Parathyroid adenoma (tissue), 2 donors: ENCODE measurements at regions not wholly inside any gene's neighbourhood (a gene's known extent, or its start where the extent isn't known, plus 50 kb on each side); places are given as distances from the start of the nearest gene placed in this dataset.

Experiments used
- H2AFZ ChIP-seq: fragments of 300-600 bp; sonication (generic); one replicate; pipeline ENCODE4 v1.7.0; 2017; ENCODE audit warnings: antibody characterized with exemption, mild to moderate bottlenecking
- H3K27ac ChIP-seq: fragments of 300-600 bp; sonication (generic); one replicate; pipeline ENCODE4 v1.7.0; 2017
- H3K27me3 ChIP-seq: fragments of 300-600 bp; sonication (generic); one replicate; pipeline ENCODE4 v1.7.0; 2017; ENCODE audit warnings: low read length; ENCODE audit not compliant: control insufficient read depth, insufficient read depth
- H3K36me3 ChIP-seq: fragments of 300-600 bp; sonication (generic); one replicate; pipeline ENCODE4 v1.7.0; 2017; ENCODE audit warnings: low read length; ENCODE audit not compliant: control insufficient read depth, insufficient read depth
- H3K4me1 ChIP-seq: fragments of 300-600 bp; sonication (generic); one replicate; pipeline ENCODE4 v1.7.0; 2017; ENCODE audit warnings: control low read depth
- H3K4me2 ChIP-seq: fragments of 300-600 bp; sonication (generic); one replicate; pipeline ENCODE4 v1.7.0; 2017; ENCODE audit warnings: low read length
- H3K4me3 ChIP-seq: fragments of 300-600 bp; sonication (generic); one replicate; pipeline ENCODE4 v1.7.0; 2017; ENCODE audit warnings: low read depth, low read length
- H3K79me2 ChIP-seq: fragments of 300-600 bp; sonication (generic); one replicate; pipeline ENCODE4 v1.7.0; 2017; ENCODE audit warnings: control low read depth
- H3K9ac ChIP-seq: fragments of 300-600 bp; sonication (generic); one replicate; pipeline ENCODE4 v1.7.0; 2017; ENCODE audit warnings: mild to moderate bottlenecking
- H3K9me3 ChIP-seq: fragments of 300-600 bp; sonication (generic); one replicate; pipeline ENCODE4 v1.7.0; 2017; ENCODE audit warnings: low read length; ENCODE audit not compliant: control insufficient read depth
- TF ChIP-seq, protein P1 (sequence below): fragments of 300-600 bp; sonication (generic); IDR thresholded peaks from one replicate; pipeline ENCODE4 v1.7.0; 2017; ENCODE audit warnings: antibody characterized with exemption, mild to moderate bottlenecking
- donor health status: primary hyperparathyroidism.

DNA sequence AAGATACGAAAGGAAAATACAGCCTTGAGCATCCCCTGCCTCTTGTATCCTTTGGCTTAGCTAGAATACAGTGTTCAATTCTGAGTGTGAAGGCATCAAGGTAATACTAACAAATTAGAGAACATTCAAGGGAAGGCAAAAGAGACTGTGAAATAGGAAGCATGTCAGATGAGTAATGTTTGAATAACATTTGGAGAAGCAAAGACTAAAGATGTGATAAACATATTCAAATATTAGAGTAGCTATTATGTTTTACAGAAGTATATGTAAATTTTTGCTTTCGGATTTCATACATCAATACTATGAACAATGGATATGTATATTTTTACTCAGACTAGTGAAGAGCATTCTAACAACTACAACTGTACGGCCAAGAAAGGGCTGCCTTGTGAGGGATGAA, 161.7 kb upstream of the FN1 start:
- no peaks in the 10 kb centered on the region for H3K36me3 ChIP-seq
- H2AFZ ChIP-seq, result no peak overlapping the region
- TF ChIP-seq, protein P1, sequence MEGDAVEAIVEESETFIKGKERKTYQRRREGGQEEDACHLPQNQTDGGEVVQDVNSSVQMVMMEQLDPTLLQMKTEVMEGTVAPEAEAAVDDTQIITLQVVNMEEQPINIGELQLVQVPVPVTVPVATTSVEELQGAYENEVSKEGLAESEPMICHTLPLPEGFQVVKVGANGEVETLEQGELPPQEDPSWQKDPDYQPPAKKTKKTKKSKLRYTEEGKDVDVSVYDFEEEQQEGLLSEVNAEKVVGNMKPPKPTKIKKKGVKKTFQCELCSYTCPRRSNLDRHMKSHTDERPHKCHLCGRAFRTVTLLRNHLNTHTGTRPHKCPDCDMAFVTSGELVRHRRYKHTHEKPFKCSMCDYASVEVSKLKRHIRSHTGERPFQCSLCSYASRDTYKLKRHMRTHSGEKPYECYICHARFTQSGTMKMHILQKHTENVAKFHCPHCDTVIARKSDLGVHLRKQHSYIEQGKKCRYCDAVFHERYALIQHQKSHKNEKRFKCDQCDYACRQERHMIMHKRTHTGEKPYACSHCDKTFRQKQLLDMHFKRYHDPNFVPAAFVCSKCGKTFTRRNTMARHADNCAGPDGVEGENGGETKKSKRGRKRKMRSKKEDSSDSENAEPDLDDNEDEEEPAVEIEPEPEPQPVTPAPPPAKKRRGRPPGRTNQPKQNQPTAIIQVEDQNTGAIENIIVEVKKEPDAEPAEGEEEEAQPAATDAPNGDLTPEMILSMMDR, result no peak
- no peak overlapping the region for H3K4me2 ChIP-seq
- H3K27me3 ChIP-seq, result no peaks in the 10 kb centered on the region
- no peaks in the 10 kb centered on the region for H3K79me2 ChIP-seq
- H3K4me3 ChIP-seq, result no peak overlapping the region
- H3K27ac ChIP-seq, result no peak overlapping the region
- no peaks in the 10 kb centered on the region for H3K9me3 ChIP-seq
- no peaks in the 10 kb centered on the region for H3K4me1 ChIP-seq
- H3K9ac ChIP-seq, result no peak overlapping the region

DNA sequence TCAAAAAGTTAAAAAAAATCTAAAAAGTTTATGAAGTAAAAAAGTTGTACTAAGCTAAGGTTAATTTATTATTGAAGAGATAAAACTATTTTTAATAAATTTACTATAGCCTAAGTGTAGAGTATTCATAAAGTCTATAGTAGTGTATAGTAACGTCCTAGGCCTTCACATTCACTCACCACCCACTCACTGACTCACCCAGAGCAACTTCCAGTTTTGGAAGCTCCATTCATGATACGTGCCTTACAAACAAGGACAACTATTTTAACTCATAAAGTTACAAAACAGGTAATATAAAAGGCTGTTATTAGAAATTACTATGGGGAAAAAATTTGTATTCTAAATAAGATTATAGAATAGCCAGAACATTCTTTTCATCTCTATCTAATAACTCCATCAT, 158.9 kb upstream of the FN1 start:
- Histone ChIP-seq H2AFZ (no peak overlapping the region), H3K27ac (no peak overlapping the region), H3K4me2 (no peak overlapping the region), H3K4me1 (no peaks in the 10 kb centered on the region), H3K27me3 (no peaks in the 10 kb centered on the region), H3K36me3 (no peaks in the 10 kb centered on the region), H3K9ac (no peak overlapping the region), H3K9me3 (no peaks in the 10 kb centered on the region), H3K79me2 (no peaks in the 10 kb centered on the region), H3K4me3 (no peak overlapping the region)
- TF ChIP-seq, protein P1, result no peak

DNA sequence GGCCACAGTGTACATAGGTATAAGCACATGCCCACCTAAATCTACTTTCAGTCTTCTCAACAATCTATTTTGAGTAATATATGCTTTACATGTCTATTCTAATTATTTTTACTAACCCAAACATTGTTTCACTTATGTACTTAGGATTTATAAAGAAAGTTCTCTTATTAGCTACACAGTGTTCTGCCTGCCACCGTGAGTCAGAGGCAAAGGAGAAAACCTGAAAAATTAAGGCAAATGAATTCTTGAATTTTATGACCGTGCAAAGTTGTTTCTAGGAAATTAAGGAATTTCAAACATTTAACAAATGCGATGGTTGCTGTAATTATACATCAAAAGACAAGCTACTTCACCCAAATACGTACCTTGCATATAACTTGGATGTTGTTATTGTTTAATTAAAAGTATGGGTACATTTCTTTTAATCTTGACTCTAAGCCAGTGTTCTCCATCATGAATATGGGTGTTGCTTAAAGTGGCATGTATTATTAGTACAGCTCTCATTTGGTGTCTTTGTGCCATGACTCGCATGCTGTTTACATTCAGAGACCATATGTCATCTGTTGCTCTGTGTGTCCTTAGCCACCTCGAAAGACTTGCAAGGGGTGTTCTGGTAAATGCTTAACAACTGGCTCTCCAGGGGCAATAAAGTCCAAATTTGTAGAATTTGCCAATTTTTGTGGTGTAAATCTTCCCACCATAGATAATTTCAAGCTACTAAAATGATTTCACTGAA, 154.3 kb upstream of the FN1 start:
- Histone ChIP-seq H3K79me2 (no peaks in the 10 kb centered on the region), H3K27ac (no peak overlapping the region), H3K4me3 (no peak overlapping the region), H3K4me2 (no peak overlapping the region), H3K4me1 (no peaks in the 10 kb centered on the region), H3K36me3 (no peaks in the 10 kb centered on the region), H3K9ac (no peak overlapping the region), H3K9me3 (no peaks in the 10 kb centered on the region), H2AFZ (no peak overlapping the region), H3K27me3 (no peaks in the 10 kb centered on the region)
- TF ChIP-seq, protein P1, result no peak

DNA sequence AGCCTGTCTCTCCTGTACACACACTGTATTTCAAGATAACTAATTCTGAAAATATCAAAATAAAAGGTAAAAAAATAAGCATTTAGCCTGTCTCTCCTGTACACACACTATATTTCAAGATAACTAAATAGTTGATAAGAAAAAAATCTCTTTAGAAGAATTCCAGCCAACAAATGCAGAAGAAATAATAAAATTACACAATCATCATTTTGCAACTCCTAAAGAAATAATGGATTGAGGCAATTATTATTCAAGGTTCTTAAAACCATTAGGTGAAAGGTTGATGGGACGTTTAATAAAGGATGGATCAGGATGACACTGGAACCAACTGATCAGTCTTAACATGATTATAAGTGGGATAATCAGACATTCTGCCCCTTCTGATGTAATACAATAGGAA, 148.0 kb upstream of the FN1 start:
- Histone ChIP-seq H3K36me3 (no peaks in the 10 kb centered on the region), H3K4me2 (no peak overlapping the region), H3K27me3 (no peaks in the 10 kb centered on the region), H3K4me1 (no peaks in the 10 kb centered on the region), H2AFZ (no peak overlapping the region), H3K9ac (no peak overlapping the region), H3K79me2 (no peaks in the 10 kb centered on the region), H3K9me3 (no peaks in the 10 kb centered on the region), H3K27ac (no peak overlapping the region), H3K4me3 (no peak overlapping the region)
- TF ChIP-seq, protein P1, result no peak

DNA sequence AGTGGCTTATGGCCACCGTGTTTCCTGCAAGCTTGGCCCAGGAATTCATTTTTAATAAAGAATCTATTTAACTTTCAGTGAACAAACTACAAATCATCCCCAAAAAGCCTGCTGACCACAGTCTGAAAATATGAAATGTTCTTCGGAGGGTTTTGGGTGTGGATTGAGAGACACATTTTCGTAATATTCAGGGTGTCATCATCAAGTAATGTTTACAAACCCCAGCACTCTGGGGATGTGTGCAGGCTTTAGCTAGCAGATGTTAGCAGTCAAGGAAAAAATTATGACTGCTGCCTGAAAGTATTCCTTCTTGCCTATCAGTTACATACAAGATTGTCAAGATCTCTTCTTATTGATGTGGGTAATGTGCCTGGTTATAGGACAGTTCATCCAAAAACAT, 143.9 kb upstream of the FN1 start:
- Histone ChIP-seq H3K9ac (no peak overlapping the region), H3K4me3 (no peak overlapping the region), H3K36me3 (no peaks in the 10 kb centered on the region), H2AFZ (no peak overlapping the region), H3K9me3 (no peaks in the 10 kb centered on the region), H3K4me1 (no peaks in the 10 kb centered on the region), H3K79me2 (no peaks in the 10 kb centered on the region), H3K27ac (no peak overlapping the region), H3K27me3 (no peaks in the 10 kb centered on the region), H3K4me2 (no peak overlapping the region)
- TF ChIP-seq, protein P1, result no peak
